Liver (tissue), 8 donors: ENCODE measurements at regions not wholly inside any gene's neighbourhood (a gene's known extent, or its start where the extent isn't known, plus 50 kb on each side); places are given as distances from the start of the nearest gene placed in this dataset.

Experiments used
- DNase-seq: peaks from one replicate; pipeline ENCODE4 v3.0.0-alpha.2; 2017; ENCODE audit warnings: low spot score
- H3K27ac ChIP-seq, 2 donors: one replicate each; pipeline ENCODE4 v1.7.0; 2013; ENCODE audit warnings: inconsistent platforms in 2 of 2, low read length in 2 of 2, control low read depth in 1 of 2, low read depth in 1 of 2, mild to moderate bottlenecking in 1 of 2
- H3K27me3 ChIP-seq, 4 donors: one replicate each; pipeline versions ENCODE4 v1.6.1 to v1.7.0; 2013; ENCODE audit warnings: low read length in 3 of 4, inconsistent platforms in 1 of 4, mild to moderate bottlenecking in 1 of 4, moderate library complexity in 1 of 4; ENCODE audit not compliant: control insufficient read depth in 4 of 4, insufficient read depth in 4 of 4
- H3K36me3 ChIP-seq, 4 donors: one replicate each; pipeline versions ENCODE4 v1.6.1 to v1.7.0; 2013; ENCODE audit warnings: low read length in 3 of 4, mild to moderate bottlenecking in 3 of 4, low read depth in 1 of 4, moderate library complexity in 1 of 4; ENCODE audit not compliant: control insufficient read depth in 4 of 4, insufficient read depth in 3 of 4
- H3K4me1 ChIP-seq, 4 donors: one replicate each; pipeline versions ENCODE4 v1.6.1 to v1.7.0; 2013; ENCODE audit warnings: low read length in 3 of 4, mild to moderate bottlenecking in 3 of 4, moderate library complexity in 1 of 4; ENCODE audit not compliant: control insufficient read depth in 4 of 4, insufficient read depth in 4 of 4
- H3K4me3 ChIP-seq, 3 donors: one replicate each; pipeline versions ENCODE4 v1.6.1 to v1.7.0; 2013; ENCODE audit warnings: low read length in 3 of 3, control low read depth in 1 of 3, low read depth in 1 of 3, mild to moderate bottlenecking in 1 of 3
- H3K9ac ChIP-seq, 2 donors: one replicate each; pipeline ENCODE4 v1.7.0; 2013; ENCODE audit warnings: low read length in 2 of 2, mild to moderate bottlenecking in 2 of 2, moderate library complexity in 2 of 2, control low read depth in 1 of 2, low read depth in 1 of 2
- H3K9me3 ChIP-seq, 4 donors: one replicate each; pipeline versions ENCODE4 v1.6.1 to v1.7.0; 2013; ENCODE audit warnings: low read length in 3 of 4; ENCODE audit not compliant: control insufficient read depth in 4 of 4
- EGR1 ChIP-seq, 2 donors: IDR thresholded peaks; 2 replicates each; pipeline ENCODE4 v1.6.1; 2016 to 2018; ENCODE audit warnings: antibody characterized with exemption in 2 of 2, low read depth in 2 of 2
- FOXA1 ChIP-seq: IDR thresholded peaks from 2 replicates; pipeline ENCODE4 v1.6.1; 2016; ENCODE audit warnings: antibody characterized with exemption
- FOXA2 ChIP-seq: IDR thresholded peaks from 2 replicates; pipeline ENCODE4 v1.6.1; 2016; ENCODE audit warnings: antibody characterized with exemption
- GABPA ChIP-seq, 2 donors: IDR thresholded peaks in 1 of 2; conservative IDR thresholded peaks in 1 of 2; 2 replicates each; pipeline ENCODE4 v1.6.1; 2016; ENCODE audit warnings: antibody characterized with exemption in 2 of 2, mild to moderate bottlenecking in 1 of 2, moderate library complexity in 1 of 2
- HNF4A ChIP-seq, 2 donors: conservative IDR thresholded peaks; 2 replicates each; pipeline ENCODE4 v1.6.1; 2016; ENCODE audit warnings: antibody characterized with exemption in 2 of 2, mild to moderate bottlenecking in 2 of 2
- HNF4G ChIP-seq: IDR thresholded peaks from 2 replicates; pipeline ENCODE4 v1.6.1; 2016; ENCODE audit warnings: antibody characterized with exemption
- JUND ChIP-seq, 2 donors: IDR thresholded peaks; 2 replicates each; pipeline ENCODE4 v1.6.1; 2016; ENCODE audit warnings: antibody characterized with exemption in 2 of 2
- NR2F2 ChIP-seq: IDR thresholded peaks from 2 replicates; pipeline ENCODE4 v1.6.1; 2016; ENCODE audit warnings: antibody characterized with exemption
- RAD21 ChIP-seq, 2 donors: IDR thresholded peaks; 2 replicates each; pipeline ENCODE4 v1.6.1; 2016; ENCODE audit warnings: antibody characterized with exemption in 2 of 2, mild to moderate bottlenecking in 2 of 2
- RXRA ChIP-seq, 2 donors: IDR thresholded peaks; 2 replicates each; pipeline ENCODE4 v1.6.1; 2017 to 2018; ENCODE audit warnings: antibody characterized with exemption in 2 of 2, mild to moderate bottlenecking in 1 of 2
- SP1 ChIP-seq: IDR thresholded peaks from 2 replicates; pipeline ENCODE4 v1.6.1; 2018; ENCODE audit warnings: antibody characterized with exemption, mild to moderate bottlenecking
- TAF1 ChIP-seq: conservative IDR thresholded peaks from 2 replicates; pipeline ENCODE4 v1.6.1; 2016; ENCODE audit warnings: antibody characterized with exemption, mild to moderate bottlenecking
- YY1 ChIP-seq: IDR thresholded peaks from 2 replicates; pipeline ENCODE4 v1.6.1; 2016; ENCODE audit warnings: antibody characterized with exemption, mild to moderate bottlenecking
- WGBS: extraction: QIAGEN DNeasy Blood & Tissue Kit; methylation state at CpG from one replicate; pipeline ENCODE4 v1.1.7; 2013; 5-methylcytosine and 5-hydroxymethylcytosine counted together
- TF ChIP-seq, protein P1 (sequence below): IDR thresholded peaks from 2 replicates; pipeline ENCODE4 v1.6.1; 2016; ENCODE audit warnings: antibody characterized with exemption, mild to moderate bottlenecking
- TF ChIP-seq, protein P2 (sequence below): IDR thresholded peaks from 2 replicates; pipeline ENCODE4 v1.6.1; 2016; ENCODE audit warnings: antibody characterized with exemption
- TF ChIP-seq, protein P3 (sequence below): IDR thresholded peaks from 2 replicates; pipeline ENCODE4 v1.6.1; 2016; ENCODE audit warnings: antibody characterized with exemption
- TF ChIP-seq, protein P4 (sequence below): IDR thresholded peaks from 2 replicates; pipeline ENCODE4 v1.6.1; 2016; ENCODE audit warnings: antibody characterized with exemption
- TF ChIP-seq, protein P5 (sequence below): fragments of 150-350 bp; IDR thresholded peaks from 2 replicates; pipeline ENCODE4 v1.5.1; 2017; ENCODE audit warnings: improper control_type of control experiment, low read depth, low read length; ENCODE audit not compliant: missing input control
- donor health status: healthy.
- donor health status: healthy.
- donor health status: healthy.
- donor health status: healthy.
- donor health status: healthy.

DNA sequence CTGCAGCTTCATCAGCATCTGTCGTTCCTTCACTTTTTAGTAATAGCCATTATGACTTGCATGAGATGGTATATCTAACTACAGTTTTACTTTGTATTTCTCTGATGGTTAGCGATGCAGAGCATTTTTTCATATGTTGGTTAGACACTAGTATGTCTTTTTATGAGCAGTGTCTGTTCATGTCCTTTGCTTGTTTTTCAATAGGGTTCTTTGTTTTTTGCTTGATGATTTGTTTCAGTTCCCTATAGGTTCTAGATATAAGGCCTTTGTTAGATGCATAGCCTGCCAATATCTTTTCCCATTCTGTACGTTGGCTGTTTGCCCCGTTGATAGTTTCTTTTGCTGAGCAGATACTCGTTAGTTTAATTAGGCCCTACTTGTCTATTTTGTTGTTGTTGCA, 487.2 kb upstream of the BCHE start:
- no peak overlapping the region for H3K4me3 ChIP-seq
- H3K36me3 ChIP-seq = no peaks in the 10 kb centered on the region
- WGBS = 77% methylated on average over 5 of the region's 5 CpGs
- TF ChIP-seq NR2F2 (no peak), RXRA (IDR thresholded peaks at IDR 0.05) (no peak), RAD21 (IDR thresholded peaks at IDR 0.05) (no peak), YY1 (no peak), HNF4G (no peak), EGR1 (IDR thresholded peaks at IDR 0.05; ENCODE audit: low read depth in 2 of 2) (no peak), TAF1 (no peak), SP1 (no peak), HNF4A (conservative IDR thresholded peaks at IDR 0.05) (no peak), FOXA1 (no peak), JUND (IDR thresholded peaks at IDR 0.05) (no peak), GABPA (IDR thresholded peaks at IDR 0.05 in 1 of 2, conservative IDR thresholded peaks at IDR 0.05 in 1 of 2) (no peak), FOXA2 (no peak)
- TF ChIP-seq, protein P1, sequence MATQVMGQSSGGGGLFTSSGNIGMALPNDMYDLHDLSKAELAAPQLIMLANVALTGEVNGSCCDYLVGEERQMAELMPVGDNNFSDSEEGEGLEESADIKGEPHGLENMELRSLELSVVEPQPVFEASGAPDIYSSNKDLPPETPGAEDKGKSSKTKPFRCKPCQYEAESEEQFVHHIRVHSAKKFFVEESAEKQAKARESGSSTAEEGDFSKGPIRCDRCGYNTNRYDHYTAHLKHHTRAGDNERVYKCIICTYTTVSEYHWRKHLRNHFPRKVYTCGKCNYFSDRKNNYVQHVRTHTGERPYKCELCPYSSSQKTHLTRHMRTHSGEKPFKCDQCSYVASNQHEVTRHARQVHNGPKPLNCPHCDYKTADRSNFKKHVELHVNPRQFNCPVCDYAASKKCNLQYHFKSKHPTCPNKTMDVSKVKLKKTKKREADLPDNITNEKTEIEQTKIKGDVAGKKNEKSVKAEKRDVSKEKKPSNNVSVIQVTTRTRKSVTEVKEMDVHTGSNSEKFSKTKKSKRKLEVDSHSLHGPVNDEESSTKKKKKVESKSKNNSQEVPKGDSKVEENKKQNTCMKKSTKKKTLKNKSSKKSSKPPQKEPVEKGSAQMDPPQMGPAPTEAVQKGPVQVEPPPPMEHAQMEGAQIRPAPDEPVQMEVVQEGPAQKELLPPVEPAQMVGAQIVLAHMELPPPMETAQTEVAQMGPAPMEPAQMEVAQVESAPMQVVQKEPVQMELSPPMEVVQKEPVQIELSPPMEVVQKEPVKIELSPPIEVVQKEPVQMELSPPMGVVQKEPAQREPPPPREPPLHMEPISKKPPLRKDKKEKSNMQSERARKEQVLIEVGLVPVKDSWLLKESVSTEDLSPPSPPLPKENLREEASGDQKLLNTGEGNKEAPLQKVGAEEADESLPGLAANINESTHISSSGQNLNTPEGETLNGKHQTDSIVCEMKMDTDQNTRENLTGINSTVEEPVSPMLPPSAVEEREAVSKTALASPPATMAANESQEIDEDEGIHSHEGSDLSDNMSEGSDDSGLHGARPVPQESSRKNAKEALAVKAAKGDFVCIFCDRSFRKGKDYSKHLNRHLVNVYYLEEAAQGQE = no peak
- TF ChIP-seq, protein P2, sequence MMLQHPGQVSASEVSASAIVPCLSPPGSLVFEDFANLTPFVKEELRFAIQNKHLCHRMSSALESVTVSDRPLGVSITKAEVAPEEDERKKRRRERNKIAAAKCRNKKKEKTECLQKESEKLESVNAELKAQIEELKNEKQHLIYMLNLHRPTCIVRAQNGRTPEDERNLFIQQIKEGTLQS = no peak
- TF ChIP-seq, protein P3, sequence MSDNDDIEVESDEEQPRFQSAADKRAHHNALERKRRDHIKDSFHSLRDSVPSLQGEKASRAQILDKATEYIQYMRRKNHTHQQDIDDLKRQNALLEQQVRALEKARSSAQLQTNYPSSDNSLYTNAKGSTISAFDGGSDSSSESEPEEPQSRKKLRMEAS = no peak
- TF ChIP-seq, protein P4, sequence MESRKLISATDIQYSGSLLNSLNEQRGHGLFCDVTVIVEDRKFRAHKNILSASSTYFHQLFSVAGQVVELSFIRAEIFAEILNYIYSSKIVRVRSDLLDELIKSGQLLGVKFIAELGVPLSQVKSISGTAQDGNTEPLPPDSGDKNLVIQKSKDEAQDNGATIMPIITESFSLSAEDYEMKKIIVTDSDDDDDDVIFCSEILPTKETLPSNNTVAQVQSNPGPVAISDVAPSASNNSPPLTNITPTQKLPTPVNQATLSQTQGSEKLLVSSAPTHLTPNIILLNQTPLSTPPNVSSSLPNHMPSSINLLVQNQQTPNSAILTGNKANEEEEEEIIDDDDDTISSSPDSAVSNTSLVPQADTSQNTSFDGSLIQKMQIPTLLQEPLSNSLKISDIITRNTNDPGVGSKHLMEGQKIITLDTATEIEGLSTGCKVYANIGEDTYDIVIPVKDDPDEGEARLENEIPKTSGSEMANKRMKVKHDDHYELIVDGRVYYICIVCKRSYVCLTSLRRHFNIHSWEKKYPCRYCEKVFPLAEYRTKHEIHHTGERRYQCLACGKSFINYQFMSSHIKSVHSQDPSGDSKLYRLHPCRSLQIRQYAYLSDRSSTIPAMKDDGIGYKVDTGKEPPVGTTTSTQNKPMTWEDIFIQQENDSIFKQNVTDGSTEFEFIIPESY = no peak
- TF ChIP-seq, protein P5, sequence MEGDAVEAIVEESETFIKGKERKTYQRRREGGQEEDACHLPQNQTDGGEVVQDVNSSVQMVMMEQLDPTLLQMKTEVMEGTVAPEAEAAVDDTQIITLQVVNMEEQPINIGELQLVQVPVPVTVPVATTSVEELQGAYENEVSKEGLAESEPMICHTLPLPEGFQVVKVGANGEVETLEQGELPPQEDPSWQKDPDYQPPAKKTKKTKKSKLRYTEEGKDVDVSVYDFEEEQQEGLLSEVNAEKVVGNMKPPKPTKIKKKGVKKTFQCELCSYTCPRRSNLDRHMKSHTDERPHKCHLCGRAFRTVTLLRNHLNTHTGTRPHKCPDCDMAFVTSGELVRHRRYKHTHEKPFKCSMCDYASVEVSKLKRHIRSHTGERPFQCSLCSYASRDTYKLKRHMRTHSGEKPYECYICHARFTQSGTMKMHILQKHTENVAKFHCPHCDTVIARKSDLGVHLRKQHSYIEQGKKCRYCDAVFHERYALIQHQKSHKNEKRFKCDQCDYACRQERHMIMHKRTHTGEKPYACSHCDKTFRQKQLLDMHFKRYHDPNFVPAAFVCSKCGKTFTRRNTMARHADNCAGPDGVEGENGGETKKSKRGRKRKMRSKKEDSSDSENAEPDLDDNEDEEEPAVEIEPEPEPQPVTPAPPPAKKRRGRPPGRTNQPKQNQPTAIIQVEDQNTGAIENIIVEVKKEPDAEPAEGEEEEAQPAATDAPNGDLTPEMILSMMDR = no peak
- DNase-seq = no peak
- no peaks in the 10 kb centered on the region for H3K27me3 ChIP-seq
- H3K27ac ChIP-seq = no peak overlapping the region
- no peak overlapping the region for H3K9ac ChIP-seq
- H3K9me3 ChIP-seq = no peaks in the 10 kb centered on the region
- H3K4me1 ChIP-seq = no peaks in the 10 kb centered on the region

DNA sequence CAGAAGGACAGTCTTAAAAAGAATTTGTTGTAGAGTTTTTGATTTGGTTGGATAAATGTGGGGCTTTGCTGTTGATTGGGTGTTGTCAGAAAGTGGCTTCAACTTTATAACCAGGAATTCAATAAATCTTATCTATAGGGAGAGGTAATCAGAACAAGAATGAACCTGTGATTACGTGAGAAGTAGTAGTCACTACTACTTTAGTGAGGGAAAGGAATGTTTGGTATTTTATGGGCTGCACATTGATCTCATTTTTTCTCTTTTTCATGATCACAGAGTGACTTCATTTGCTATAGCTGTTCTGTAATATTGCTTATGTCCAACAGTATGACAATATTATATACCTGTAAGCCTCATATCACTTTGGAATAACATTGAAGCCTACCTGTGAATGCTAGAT, 485.2 kb upstream of the BCHE start:
- H3K9me3 ChIP-seq = no peaks in the 10 kb centered on the region
- WGBS = 63% methylated on average over 1 of the region's 1 CpG
- H3K9ac ChIP-seq = no peak overlapping the region
- no peaks in the 10 kb centered on the region for H3K36me3 ChIP-seq
- no peak overlapping the region for H3K4me3 ChIP-seq
- H3K27me3 ChIP-seq = no peaks in the 10 kb centered on the region
- H3K4me1 ChIP-seq = no peaks in the 10 kb centered on the region
- H3K27ac ChIP-seq = no peak overlapping the region
- DNase-seq = no peak
- TF ChIP-seq HNF4G (no peak), FOXA1 (no peak)
- TF ChIP-seq, protein P4 = no peak
- TF ChIP-seq, protein P3 = no peak
